Coronary artery (tissue), 2 donors: ENCODE measurements at regions not wholly inside any gene's neighbourhood (a gene's known extent, or its start where the extent isn't known, plus 50 kb on each side); places are given as distances from the start of the nearest gene placed in this dataset.
"Not testable (repeated sequence)": the region's sequence is repeated elsewhere in the genome, so short reads cannot be mapped to it uniquely, and the experiment has no call there.

ENCODE experiments used
- DNase-seq: peaks from one replicate; pipeline ENCODE4 v3.0.0-alpha.2; 2017; ENCODE audit warnings: low spot score
- H3K27ac ChIP-seq, 2 donors: fragments of 200-600 bp; sonication (generic); one replicate each; pipeline ENCODE4 v1.5.1; 2016 to 2019
- H3K4me3 ChIP-seq: fragments of 200-600 bp; sonication (generic); 2 replicates; pipeline ENCODE4 v1.5.1; 2016; ENCODE audit warnings: mild to moderate bottlenecking, moderate library complexity
- CTCF ChIP-seq: fragments of 200-600 bp; sonication (generic); IDR thresholded peaks from one replicate; pipeline ENCODE4 v1.5.1; 2019; ENCODE audit warnings: antibody characterized with exemption

GRCh38 chr15:96186105-96186504 is 144.4 kb upstream of the NR2F2 start:
- DNase-seq = no peak
- no peak overlapping the region for H3K4me3 ChIP-seq
- no peak for TF ChIP-seq CTCF
- H3K27ac ChIP-seq = no peak overlapping the region

- no peak overlapping the region for H3K4me3 ChIP-seq
- no peak for DNase-seq
- no peak for TF ChIP-seq CTCF
- H3K27ac ChIP-seq = no peak overlapping the region
Observed at GRCh38 chr15:96187341-96188305, 142.9 kb upstream of the NR2F2 start.

GRCh38 chr15:96197721-96198120 is 132.8 kb upstream of the NR2F2 start:
- no peak for DNase-seq

GRCh38 chr15:96199111-96199510 is 131.4 kb upstream of the NR2F2 start:
- no peak overlapping the region for H3K4me3 ChIP-seq
- TF ChIP-seq CTCF = no peak
- no peak for DNase-seq
- H3K27ac ChIP-seq = no peak overlapping the region

More at GRCh38 chr15:96197721-96198120, 132.8 kb upstream of the NR2F2 start:
- Histone ChIP-seq H3K4me3 (no peak overlapping the region), H3K27ac (no peak overlapping the region)
- no peak for TF ChIP-seq CTCF

GRCh38 chr15:96200357-96200967 is 130.0 kb upstream of the NR2F2 start:
- H3K4me3 ChIP-seq = no peak overlapping the region
- no peak overlapping the region for H3K27ac ChIP-seq
- TF ChIP-seq CTCF = no peak
- no peak for DNase-seq

GRCh38 chr15:96201696-96202095 is 128.8 kb upstream of the NR2F2 start:
- no peak overlapping the region for H3K27ac ChIP-seq
- no peak for DNase-seq
- H3K4me3 ChIP-seq = no peak overlapping the region
- no peak for TF ChIP-seq CTCF

GRCh38 chr15:96205588-96205987 is 124.9 kb upstream of the NR2F2 start:
- not testable (repeated sequence) for H3K4me3 ChIP-seq, H3K27ac ChIP-seq, DNase-seq
